PC-3 (cell line): ENCODE measurements at regions not wholly inside any gene's neighbourhood (a gene's known extent, or its start where the extent isn't known, plus 50 kb on each side); places are given as distances from the start of the nearest gene placed in this dataset.

Experiments used
- EZH2 ChIP-seq: fragments of 300-600 bp; sonication (generic); IDR thresholded peaks from one replicate; pipeline ENCODE4 v1.6.1; 2017; ENCODE audit warnings: antibody characterized with exemption, mild to moderate bottlenecking, low read length; ENCODE audit not compliant: unreplicated experiment
- TF ChIP-seq, protein P1 (sequence below): fragments of 300-600 bp; sonication (generic); conservative IDR thresholded peaks from 2 replicates; pipeline ENCODE4 v1.5.1; 2017; ENCODE audit warnings: antibody characterized with exemption, low read depth, mild to moderate bottlenecking, low read length

DNA sequence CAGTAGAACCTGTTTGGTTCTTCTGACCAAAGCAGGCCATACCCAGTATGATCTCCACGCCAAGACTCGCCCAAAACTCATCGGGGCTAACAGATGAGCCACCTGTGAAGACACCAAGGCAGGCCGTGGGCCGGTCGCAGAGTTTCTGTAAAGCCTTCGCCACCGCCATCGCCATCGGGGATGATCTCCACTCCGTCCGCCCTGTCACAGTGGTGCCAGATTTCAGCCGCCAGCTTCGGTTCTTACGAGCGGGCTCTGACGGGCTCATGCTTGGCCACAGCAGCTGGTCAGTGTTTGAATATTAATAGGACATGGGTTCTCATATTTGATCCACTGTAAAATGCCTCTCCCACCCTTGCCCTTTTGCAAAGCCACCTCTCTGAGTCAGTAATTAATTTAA, 113.2 kb upstream of the TMEM132D start:
- TF ChIP-seq, protein P1, sequence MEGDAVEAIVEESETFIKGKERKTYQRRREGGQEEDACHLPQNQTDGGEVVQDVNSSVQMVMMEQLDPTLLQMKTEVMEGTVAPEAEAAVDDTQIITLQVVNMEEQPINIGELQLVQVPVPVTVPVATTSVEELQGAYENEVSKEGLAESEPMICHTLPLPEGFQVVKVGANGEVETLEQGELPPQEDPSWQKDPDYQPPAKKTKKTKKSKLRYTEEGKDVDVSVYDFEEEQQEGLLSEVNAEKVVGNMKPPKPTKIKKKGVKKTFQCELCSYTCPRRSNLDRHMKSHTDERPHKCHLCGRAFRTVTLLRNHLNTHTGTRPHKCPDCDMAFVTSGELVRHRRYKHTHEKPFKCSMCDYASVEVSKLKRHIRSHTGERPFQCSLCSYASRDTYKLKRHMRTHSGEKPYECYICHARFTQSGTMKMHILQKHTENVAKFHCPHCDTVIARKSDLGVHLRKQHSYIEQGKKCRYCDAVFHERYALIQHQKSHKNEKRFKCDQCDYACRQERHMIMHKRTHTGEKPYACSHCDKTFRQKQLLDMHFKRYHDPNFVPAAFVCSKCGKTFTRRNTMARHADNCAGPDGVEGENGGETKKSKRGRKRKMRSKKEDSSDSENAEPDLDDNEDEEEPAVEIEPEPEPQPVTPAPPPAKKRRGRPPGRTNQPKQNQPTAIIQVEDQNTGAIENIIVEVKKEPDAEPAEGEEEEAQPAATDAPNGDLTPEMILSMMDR: no peak
- no peak for TF ChIP-seq EZH2
